ENCODE measurements at regions not wholly inside any gene's neighbourhood (a gene's known extent, or its start where the extent isn't known, plus 50 kb on each side); places are given as distances from the start of the nearest gene placed in this dataset.

GRCh38 chr12:17158201-17158600 lies 552.2 kb upstream of the LMO3 start:
- H3K9me3 ChIP-seq (ENCODE audit: control insufficient read depth, insufficient read depth, low read depth, low read length) = no peaks in the 10 kb centered on the region
- POLR2A ChIA-PET = no interaction called here
- no peaks in the 10 kb centered on the region for H3K4me1 ChIP-seq (ENCODE audit: control insufficient read depth, insufficient read depth, low read length)
- TF ChIP-seq TCF7L2 (IDR thresholded peaks at IDR 0.05; ENCODE audit: low read depth, low read length) = no peak
- TF ChIP-seq, protein P1, sequence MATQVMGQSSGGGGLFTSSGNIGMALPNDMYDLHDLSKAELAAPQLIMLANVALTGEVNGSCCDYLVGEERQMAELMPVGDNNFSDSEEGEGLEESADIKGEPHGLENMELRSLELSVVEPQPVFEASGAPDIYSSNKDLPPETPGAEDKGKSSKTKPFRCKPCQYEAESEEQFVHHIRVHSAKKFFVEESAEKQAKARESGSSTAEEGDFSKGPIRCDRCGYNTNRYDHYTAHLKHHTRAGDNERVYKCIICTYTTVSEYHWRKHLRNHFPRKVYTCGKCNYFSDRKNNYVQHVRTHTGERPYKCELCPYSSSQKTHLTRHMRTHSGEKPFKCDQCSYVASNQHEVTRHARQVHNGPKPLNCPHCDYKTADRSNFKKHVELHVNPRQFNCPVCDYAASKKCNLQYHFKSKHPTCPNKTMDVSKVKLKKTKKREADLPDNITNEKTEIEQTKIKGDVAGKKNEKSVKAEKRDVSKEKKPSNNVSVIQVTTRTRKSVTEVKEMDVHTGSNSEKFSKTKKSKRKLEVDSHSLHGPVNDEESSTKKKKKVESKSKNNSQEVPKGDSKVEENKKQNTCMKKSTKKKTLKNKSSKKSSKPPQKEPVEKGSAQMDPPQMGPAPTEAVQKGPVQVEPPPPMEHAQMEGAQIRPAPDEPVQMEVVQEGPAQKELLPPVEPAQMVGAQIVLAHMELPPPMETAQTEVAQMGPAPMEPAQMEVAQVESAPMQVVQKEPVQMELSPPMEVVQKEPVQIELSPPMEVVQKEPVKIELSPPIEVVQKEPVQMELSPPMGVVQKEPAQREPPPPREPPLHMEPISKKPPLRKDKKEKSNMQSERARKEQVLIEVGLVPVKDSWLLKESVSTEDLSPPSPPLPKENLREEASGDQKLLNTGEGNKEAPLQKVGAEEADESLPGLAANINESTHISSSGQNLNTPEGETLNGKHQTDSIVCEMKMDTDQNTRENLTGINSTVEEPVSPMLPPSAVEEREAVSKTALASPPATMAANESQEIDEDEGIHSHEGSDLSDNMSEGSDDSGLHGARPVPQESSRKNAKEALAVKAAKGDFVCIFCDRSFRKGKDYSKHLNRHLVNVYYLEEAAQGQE (IDR thresholded peaks at IDR 0.05; ENCODE audit: insufficient read depth in 1 of 2, low read depth in 2 of 2, low read length in 1 of 2) = no peak
- TF ChIP-seq SIN3A (IDR thresholded peaks at IDR 0.05; ENCODE audit: borderline replicate concordance, insufficient read depth, low read depth, low read length) = no peak
- no peak for TF ChIP-seq POLR2AphosphoS5 (IDR thresholded peaks at IDR 0.05; ENCODE audit: low read depth, low read length)
- TF ChIP-seq, protein P2, sequence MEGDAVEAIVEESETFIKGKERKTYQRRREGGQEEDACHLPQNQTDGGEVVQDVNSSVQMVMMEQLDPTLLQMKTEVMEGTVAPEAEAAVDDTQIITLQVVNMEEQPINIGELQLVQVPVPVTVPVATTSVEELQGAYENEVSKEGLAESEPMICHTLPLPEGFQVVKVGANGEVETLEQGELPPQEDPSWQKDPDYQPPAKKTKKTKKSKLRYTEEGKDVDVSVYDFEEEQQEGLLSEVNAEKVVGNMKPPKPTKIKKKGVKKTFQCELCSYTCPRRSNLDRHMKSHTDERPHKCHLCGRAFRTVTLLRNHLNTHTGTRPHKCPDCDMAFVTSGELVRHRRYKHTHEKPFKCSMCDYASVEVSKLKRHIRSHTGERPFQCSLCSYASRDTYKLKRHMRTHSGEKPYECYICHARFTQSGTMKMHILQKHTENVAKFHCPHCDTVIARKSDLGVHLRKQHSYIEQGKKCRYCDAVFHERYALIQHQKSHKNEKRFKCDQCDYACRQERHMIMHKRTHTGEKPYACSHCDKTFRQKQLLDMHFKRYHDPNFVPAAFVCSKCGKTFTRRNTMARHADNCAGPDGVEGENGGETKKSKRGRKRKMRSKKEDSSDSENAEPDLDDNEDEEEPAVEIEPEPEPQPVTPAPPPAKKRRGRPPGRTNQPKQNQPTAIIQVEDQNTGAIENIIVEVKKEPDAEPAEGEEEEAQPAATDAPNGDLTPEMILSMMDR (IDR thresholded peaks at IDR 0.05) = no peak
- H3K27me3 ChIP-seq (ENCODE audit: control insufficient read depth, insufficient read depth, low read length) = no peaks in the 10 kb centered on the region
- no peak overlapping the region for H3K4me3 ChIP-seq (ENCODE audit: low read depth in 2 of 2, low read length in 2 of 2)
- ATAC-seq (no peak), DNase-seq (ENCODE audit: low read depth, low spot score) (no peak)
- in situ Hi-C loops (cut with HindIII; ENCODE audit: low pct_unique_long_range_greater_than_20kb, low sequenced_read_pairs) (no loop called here), intact Hi-C loops (cut with micrococcal nuclease; ENCODE audit: unreplicated experiment) (no loop called here)
- CTCF ChIA-PET = no interaction called here
- no peaks in the 10 kb centered on the region for H3K36me3 ChIP-seq (ENCODE audit: control insufficient read depth, insufficient read depth, low read length)
- H3K27ac ChIP-seq (ENCODE audit: low read length) = no peak overlapping the region
- no TSS peak for BruUV-seq (replicated peaks)

DNA sequence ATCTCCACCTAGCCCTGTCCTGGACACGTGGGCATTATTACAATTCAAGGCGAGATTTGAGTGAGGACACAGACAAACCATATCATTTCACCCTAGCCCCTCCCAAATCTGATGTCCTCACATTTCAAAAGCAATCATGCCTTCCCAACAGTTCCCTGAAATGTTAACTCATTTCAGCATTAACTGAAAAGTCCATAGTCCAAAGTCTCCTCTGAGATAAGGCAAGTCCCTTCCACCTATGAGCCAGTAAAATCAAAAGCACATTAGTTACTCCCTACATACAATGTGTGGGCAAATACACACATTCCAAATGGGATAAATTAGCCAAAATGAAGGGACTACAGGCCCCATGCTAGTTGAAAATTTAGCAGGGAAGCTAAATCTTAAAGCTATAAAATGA lies 546.0 kb upstream of the LMO3 start:
- no peak overlapping the region for H3K27ac ChIP-seq (ENCODE audit: low read length)
- no peaks in the 10 kb centered on the region for H3K9me3 ChIP-seq (ENCODE audit: control insufficient read depth, insufficient read depth, low read depth, low read length)
- TF ChIP-seq POLR2AphosphoS5 (IDR thresholded peaks at IDR 0.05; ENCODE audit: low read depth, low read length) = no peak
- TF ChIP-seq, protein P1 (IDR thresholded peaks at IDR 0.05; ENCODE audit: insufficient read depth in 1 of 2, low read depth in 2 of 2, low read length in 1 of 2) = no peak
- TF ChIP-seq, protein P2 (IDR thresholded peaks at IDR 0.05) = no peak
- no peak for TF ChIP-seq TCF7L2 (IDR thresholded peaks at IDR 0.05; ENCODE audit: low read depth, low read length)
- TF ChIP-seq SIN3A (IDR thresholded peaks at IDR 0.05; ENCODE audit: borderline replicate concordance, insufficient read depth, low read depth, low read length) = no peak
- H3K4me1 ChIP-seq (ENCODE audit: control insufficient read depth, insufficient read depth, low read length) = no peaks in the 10 kb centered on the region
- intact Hi-C loops (cut with micrococcal nuclease; ENCODE audit: unreplicated experiment) = no loop called here
- no peak overlapping the region for H3K4me3 ChIP-seq (ENCODE audit: low read depth in 2 of 2, low read length in 2 of 2)
- H3K27me3 ChIP-seq (ENCODE audit: control insufficient read depth, insufficient read depth, low read length) = no peaks in the 10 kb centered on the region
- in situ Hi-C loops (cut with HindIII; ENCODE audit: low pct_unique_long_range_greater_than_20kb, low sequenced_read_pairs) = no loop called here
- no TSS peak for BruUV-seq (replicated peaks)
- no peak for ATAC-seq
- no peak for DNase-seq (ENCODE audit: low read depth, low spot score)
- ChIA-PET CTCF (no interaction called here), POLR2A (no interaction called here)
- no peaks in the 10 kb centered on the region for H3K36me3 ChIP-seq (ENCODE audit: control insufficient read depth, insufficient read depth, low read length)

All from Panc1 (cell line).